EH (cell line): ENCODE measurements at regions not wholly inside any gene's neighbourhood (a gene's known extent, or its start where the extent isn't known, plus 50 kb on each side); places are given as distances from the start of the nearest gene placed in this dataset.
"Not testable (repeated sequence)": the region's sequence is repeated elsewhere in the genome, so short reads cannot be mapped to it uniquely, and the experiment has no call there.

Experiments
- DNase-seq: peaks from one replicate; pipeline ENCODE4 v3.0.0-alpha.2; 2015; ENCODE audit warnings: low read depth

- no peak for DNase-seq
Measured at GRCh38 chr5:45057564-45057963, 248.8 kb downstream of the MRPS30 start.

DNA sequence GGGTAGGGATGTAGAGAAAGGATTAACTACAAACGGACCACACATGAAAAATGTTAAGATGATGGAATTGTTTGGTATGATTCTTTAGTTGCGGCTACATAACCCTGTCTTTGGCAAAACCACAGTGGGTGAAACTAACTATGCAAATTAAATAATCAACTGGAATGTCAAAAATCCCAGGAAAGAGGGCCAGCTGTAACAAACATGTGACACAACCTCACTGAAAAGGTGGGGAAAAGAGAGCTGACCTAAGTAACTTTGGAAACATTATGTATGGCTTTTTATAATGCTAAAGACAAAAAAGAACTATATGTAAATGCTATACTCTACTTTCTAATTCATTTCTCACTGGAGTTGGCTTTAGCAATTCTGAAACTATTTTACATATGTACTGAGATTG is 252.0 kb downstream of the MRPS30 start:
- DNase-seq = no peak

GRCh38 chr5:45062044-45062443 is 253.3 kb downstream of the MRPS30 start:
- DNase-seq = no peak

DNA sequence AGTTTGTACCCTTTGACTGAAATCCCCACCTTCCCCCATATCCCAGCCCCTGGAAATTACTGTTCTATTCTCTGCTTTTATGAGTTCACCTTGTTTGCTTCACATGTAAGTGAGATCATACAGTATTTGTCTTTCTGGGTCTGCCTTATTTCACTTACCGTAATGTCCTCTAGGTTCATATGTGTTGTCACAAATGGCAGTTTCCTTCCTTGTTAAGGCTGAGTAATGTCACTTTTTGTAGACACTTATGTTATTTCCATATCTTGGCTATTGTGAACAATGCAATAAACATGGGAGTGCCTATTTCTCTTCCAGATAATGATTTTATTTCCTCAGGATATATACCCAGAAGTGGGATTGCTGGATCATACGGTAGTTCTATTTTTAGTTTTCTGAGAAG is 272.3 kb downstream of the MRPS30 start:
- no peak for DNase-seq

- DNase-seq = no peak
Measured at GRCh38 chr5:45089870-45090269, 281.1 kb downstream of the MRPS30 start.

DNA sequence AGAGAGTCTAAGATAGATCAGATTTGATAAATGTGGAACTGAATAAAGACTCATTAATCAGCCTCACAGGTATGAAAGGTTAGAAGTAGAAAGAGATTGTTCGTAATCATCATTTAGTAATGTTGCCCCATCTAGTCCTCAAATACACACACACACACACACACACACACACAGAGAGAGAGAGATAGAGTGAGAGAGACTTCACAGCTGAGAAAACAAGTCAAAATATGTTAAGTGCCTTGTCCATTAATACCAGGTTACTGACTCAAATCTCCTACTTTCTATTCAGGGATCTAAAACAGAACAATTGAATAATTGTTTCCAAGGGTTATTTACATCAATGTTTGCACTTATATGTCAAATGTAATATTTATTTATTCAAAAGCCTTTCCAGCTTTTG is 284.6 kb downstream of the MRPS30 start:
- no peak for DNase-seq

DNA sequence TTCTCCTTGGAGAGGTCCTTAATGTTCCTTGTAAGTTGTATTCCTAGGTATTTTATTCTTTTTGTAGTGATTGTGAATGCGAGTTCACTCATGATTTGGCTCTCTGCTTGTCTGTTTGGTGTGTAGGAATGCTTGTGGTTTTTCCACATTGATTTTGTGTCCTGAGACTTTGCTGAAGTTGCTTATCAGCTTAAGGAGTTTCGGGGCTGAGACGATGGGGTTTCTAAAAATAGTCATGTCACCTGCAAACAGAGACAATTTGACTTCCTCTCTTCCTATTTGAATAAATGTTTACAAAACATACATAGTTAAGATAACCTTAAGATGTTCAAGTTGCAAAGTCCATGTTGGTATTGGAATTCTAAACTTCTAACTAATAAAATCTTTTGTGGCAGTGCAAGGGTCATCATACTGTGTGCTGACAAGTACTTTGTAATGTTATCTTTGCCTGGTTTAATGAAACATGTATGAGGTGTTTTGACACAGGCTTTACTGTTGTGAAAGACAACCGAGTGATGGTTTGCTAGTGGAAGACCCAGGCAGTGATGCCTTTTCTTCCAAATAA is 286.2 kb downstream of the MRPS30 start:
- DNase-seq = no peak

GRCh38 chr5:45098483-45098882 is 289.7 kb downstream of the MRPS30 start:
- DNase-seq = no peak

GRCh38 chr5:45101146-45101545 is 292.4 kb downstream of the MRPS30 start:
- no peak for DNase-seq

DNA sequence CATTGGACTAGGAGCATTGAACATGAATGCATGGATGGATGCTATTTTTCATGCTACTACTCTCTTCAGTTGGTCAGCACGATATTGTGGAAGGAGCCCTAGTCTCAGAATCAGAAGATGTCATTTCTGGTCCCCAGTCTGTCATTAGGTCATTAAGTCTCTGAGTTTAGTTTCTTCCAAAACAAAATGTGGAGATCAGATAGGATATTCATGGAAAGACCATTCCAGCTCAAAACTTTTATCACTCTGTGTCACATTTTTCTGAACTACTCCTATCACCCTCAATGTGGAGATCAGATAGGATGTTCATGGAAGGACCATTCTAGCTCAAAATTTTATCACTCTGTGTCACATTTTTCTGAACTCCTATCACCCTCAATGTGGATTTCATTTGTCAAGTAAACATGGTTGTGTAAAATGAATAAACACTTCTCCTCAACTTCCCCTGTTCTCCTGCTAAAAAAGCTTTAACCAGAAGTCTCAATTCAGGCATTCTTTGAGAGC is 296.8 kb downstream of the MRPS30 start:
- no peak for DNase-seq

DNA sequence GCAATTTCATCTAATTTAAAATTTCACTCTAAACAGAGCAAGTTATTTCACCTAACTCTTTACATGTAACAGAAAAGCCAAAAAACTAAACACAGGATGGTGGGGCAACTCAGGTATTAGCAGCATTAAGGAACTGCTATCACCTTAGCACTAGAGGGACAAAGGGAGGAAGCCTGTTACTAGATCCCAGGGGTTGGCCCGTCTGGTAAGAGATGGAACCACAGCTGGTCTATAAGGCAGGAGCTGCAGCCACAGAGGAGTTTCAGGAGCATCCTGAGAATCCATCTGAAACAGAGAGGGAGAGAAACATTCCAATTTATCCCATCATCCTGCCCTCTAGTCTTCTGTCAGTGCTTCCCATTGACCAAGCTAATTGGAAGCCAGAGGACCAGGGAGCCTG is 300.3 kb downstream of the MRPS30 start:
- no peak for DNase-seq

DNA sequence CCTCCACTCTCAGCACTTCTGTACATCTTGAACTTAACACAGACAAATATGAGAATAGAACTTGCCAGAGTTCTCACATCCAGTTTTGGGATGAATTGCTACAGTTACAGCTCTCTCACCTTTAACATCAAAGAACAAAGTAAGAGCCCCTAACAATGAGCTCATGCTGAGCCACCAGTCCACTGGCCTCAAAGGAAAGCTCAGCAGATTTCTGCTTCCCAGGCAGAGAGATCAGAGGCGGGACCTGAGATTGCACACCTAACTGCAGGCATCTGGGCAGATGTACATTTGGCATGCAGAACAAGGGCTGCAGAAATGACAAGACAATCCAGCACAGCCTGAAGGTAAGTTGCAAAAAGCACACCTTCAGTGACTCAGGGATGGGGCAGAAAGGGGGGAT is 300.9 kb downstream of the MRPS30 start:
- DNase-seq = no peak

DNA sequence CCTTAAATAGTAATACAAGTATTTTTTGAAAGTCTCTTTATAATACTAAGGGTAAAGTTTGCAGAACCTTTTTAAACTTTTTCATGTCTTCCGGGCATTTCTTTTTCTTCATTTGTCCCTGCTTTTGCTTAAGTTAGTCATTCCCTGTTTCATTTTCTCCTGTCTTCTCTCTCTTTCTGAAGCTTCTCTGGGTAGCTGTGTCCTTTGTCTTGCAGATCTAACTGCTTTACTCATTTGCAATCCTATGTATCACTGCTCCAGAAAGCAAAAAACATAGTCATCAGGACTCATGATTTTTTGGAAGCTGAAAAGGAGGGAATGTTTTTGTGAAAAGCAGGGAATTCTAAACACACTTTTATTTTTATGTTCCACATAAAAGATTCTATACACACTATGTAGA is 301.7 kb downstream of the MRPS30 start:
- DNase-seq = no peak

DNA sequence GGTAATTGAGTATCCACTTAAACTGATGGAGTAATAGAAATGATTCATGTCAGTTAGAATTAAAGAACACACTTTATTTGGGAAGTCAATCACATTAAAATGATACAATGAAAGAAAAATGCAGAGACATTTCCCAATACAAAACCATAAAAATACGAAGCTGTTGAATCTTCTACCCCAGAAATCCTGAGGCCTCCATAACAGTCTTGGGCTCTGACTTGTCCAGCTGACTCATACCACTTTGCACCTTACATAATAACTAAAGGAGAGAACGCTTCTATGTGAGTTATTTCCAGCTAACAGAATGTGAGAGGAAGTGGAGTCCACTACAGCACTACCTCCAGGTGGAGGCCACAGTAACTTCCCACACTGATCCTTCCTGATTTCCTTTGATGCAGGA is 305.0 kb downstream of the MRPS30 start:
- no peak for DNase-seq

- DNase-seq = no peak
Measured at GRCh38 chr5:45132972-45133371, 324.2 kb downstream of the MRPS30 start.

- DNase-seq = no peak
Measured at GRCh38 chr5:45162974-45163373, 354.2 kb downstream of the MRPS30 start.

- no peak for DNase-seq
Measured at GRCh38 chr5:45171563-45171962, 362.8 kb downstream of the MRPS30 start.

- DNase-seq = not testable (repeated sequence)
Measured at GRCh38 chr5:45172634-45173033, 363.9 kb downstream of the MRPS30 start.

DNA sequence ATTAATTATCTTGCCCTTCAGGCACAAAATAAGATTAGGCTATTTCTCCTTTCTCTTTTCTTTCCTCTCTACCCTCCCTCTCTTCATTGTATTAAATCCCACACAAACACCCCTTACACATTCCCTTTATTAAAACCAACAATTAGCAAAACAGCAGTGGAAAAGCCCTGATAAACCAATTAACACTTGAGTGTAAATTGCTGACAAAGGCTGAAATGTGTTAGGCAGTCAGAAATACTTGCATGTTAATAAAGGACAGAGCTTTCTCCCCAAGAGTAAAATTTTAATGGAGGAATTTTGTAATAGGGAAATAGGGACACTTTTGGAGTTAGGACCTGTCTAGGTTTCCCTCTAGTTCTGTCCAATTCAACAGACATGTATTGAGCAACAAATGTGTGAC is 370.9 kb downstream of the MRPS30 start:
- no peak for DNase-seq

DNA sequence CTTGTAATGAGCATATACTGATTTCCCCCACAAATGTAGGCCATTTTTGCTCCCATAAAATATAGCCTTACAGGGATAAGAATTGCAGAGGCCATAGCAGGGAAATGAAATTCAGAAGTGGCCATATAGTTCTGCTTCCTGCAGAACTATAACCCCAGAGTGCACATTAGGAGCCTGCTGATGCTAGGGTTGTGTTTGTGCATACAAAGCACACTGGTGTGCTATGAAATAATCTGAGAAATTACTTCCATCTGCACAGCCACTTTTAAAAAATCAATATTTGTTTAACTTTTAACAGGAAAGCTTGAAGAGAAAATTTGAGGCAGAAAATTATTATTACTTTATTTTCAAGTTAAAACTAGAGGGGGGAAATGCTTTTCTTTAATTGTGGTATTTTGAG is 380.3 kb downstream of the MRPS30 start:
- DNase-seq = no peak

- DNase-seq = no peak
Measured at GRCh38 chr5:45189481-45189880, 380.7 kb downstream of the MRPS30 start.

GRCh38 chr5:45195026-45195425 is 386.3 kb downstream of the MRPS30 start:
- DNase-seq = no peak
